Large intestine (tissue), 3 donors: ENCODE measurements at regions not wholly inside any gene's neighbourhood (a gene's known extent, or its start where the extent isn't known, plus 50 kb on each side); places are given as distances from the start of the nearest gene placed in this dataset.
"Not testable (repeated sequence)": the region's sequence is repeated elsewhere in the genome, so short reads cannot be mapped to it uniquely, and the experiment has no call there.

ENCODE experiments used
- DNase-seq, 2 donors: peaks; one replicate each; pipeline versions ENCODE4 v3.0.0 to v3.0.0-alpha.2; 2013
- H3K27ac ChIP-seq: one replicate; pipeline ENCODE4 v1.5.1; 2013; ENCODE audit warnings: low read length
- H3K27me3 ChIP-seq: 2 replicates; pipeline ENCODE4 v1.6.1; 2013; ENCODE audit warnings: low read length; ENCODE audit not compliant: control insufficient read depth, insufficient read depth
- H3K36me3 ChIP-seq: 2 replicates; pipeline ENCODE4 v1.6.1; 2013; ENCODE audit warnings: low read length; ENCODE audit not compliant: control insufficient read depth, insufficient read depth
- H3K4me1 ChIP-seq: one replicate; pipeline ENCODE4 v1.6.1; 2013; ENCODE audit warnings: low read length; ENCODE audit not compliant: control insufficient read depth, insufficient read depth
- H3K4me3 ChIP-seq: one replicate; pipeline ENCODE4 v1.5.1; 2013; ENCODE audit warnings: low read length
- H3K9me3 ChIP-seq: one replicate; pipeline ENCODE4 v1.6.1; 2013; ENCODE audit warnings: mild to moderate bottlenecking, low read depth, low read length, moderate library complexity; ENCODE audit not compliant: control insufficient read depth
- WGBS: methylation state at CpG from one replicate; pipeline ENCODE4 v1.1.5; 2013; ENCODE audit warnings: low lambda C conversion rate; ENCODE audit not compliant: insufficient coverage; 5-methylcytosine and 5-hydroxymethylcytosine counted together

GRCh38 chr9:31034311-31034710, 1350.1 kb upstream of the ACO1 start:
- 83% methylated on average over 3 of the region's 4 CpGs for WGBS
- H3K27me3 ChIP-seq, result no peaks in the 10 kb centered on the region
- H3K4me1 ChIP-seq, result no peaks in the 10 kb centered on the region
- no peaks in the 10 kb centered on the region for H3K9me3 ChIP-seq
- no peak overlapping the region for H3K4me3 ChIP-seq
- no peak for DNase-seq
- no peaks in the 10 kb centered on the region for H3K36me3 ChIP-seq
- no peak overlapping the region for H3K27ac ChIP-seq

- no peak for DNase-seq
- WGBS, result 20% methylated on average over 3 of the region's 4 CpGs
- H3K9me3 ChIP-seq, result no peaks in the 10 kb centered on the region
- H3K27me3 ChIP-seq, result no peaks in the 10 kb centered on the region
- H3K27ac ChIP-seq, result no peak overlapping the region
- H3K36me3 ChIP-seq, result no peaks in the 10 kb centered on the region
- no peak overlapping the region for H3K4me3 ChIP-seq
- H3K4me1 ChIP-seq, result no peaks in the 10 kb centered on the region
Measured at GRCh38 chr9:31040564-31040963, 1343.9 kb upstream of the ACO1 start.

GRCh38 chr9:31045810-31046209, 1338.6 kb upstream of the ACO1 start:
- DNase-seq, result no peak
- H3K36me3 ChIP-seq, result no peaks in the 10 kb centered on the region
- H3K9me3 ChIP-seq, result no peaks in the 10 kb centered on the region
- H3K4me1 ChIP-seq, result no peaks in the 10 kb centered on the region
- H3K27ac ChIP-seq, result no peak overlapping the region
- H3K4me3 ChIP-seq, result no peak overlapping the region
- no peaks in the 10 kb centered on the region for H3K27me3 ChIP-seq
- WGBS, result 40% methylated on average over 1 of the region's 1 CpG

GRCh38 chr9:31061592-31061991, 1322.9 kb upstream of the ACO1 start:
- not testable (repeated sequence) for H3K36me3 ChIP-seq, DNase-seq, H3K27me3 ChIP-seq, H3K4me1 ChIP-seq, H3K4me3 ChIP-seq, H3K9me3 ChIP-seq, H3K27ac ChIP-seq
- 53% methylated on average over 3 of the region's 15 CpGs for WGBS

GRCh38 chr9:31065691-31066090, 1318.8 kb upstream of the ACO1 start:
- Histone ChIP-seq H3K9me3 (peaks cover 3% of the 10 kb centered on the region), H3K27ac (no peak overlapping the region), H3K4me3 (no peak overlapping the region), H3K4me1 (no peaks in the 10 kb centered on the region), H3K27me3 (no peaks in the 10 kb centered on the region), H3K36me3 (no peaks in the 10 kb centered on the region)
- WGBS, result 100% methylated on average over 1 of the region's 3 CpGs
- DNase-seq, result no peak

- H3K4me3 ChIP-seq, result no peak overlapping the region
- H3K27ac ChIP-seq, result no peak overlapping the region
- H3K9me3 ChIP-seq, result peaks cover 2% of the 10 kb centered on the region
- no peaks in the 10 kb centered on the region for H3K36me3 ChIP-seq
- WGBS, result no CpG with 5 or more reads among the region's 2 CpGs
- H3K27me3 ChIP-seq, result no peaks in the 10 kb centered on the region
- no peaks in the 10 kb centered on the region for H3K4me1 ChIP-seq
- DNase-seq, result no peak
Measured at GRCh38 chr9:31067418-31067817, 1317.0 kb upstream of the ACO1 start.

GRCh38 chr9:31071606-31072286, 1312.7 kb upstream of the ACO1 start:
- Histone ChIP-seq H3K27ac (no peak overlapping the region), H3K9me3 (peaks cover 2% of the 10 kb centered on the region), H3K4me3 (no peak overlapping the region), H3K27me3 (no peaks in the 10 kb centered on the region), H3K36me3 (no peaks in the 10 kb centered on the region), H3K4me1 (no peaks in the 10 kb centered on the region)
- DNase-seq, result no peak
- no CpG with 5 or more reads among the region's 23 CpGs for WGBS

- no peaks in the 10 kb centered on the region for H3K36me3 ChIP-seq
- WGBS, result 91% methylated on average over 1 of the region's 2 CpGs
- no peaks in the 10 kb centered on the region for H3K4me1 ChIP-seq
- no peak for DNase-seq
- H3K27me3 ChIP-seq, result no peaks in the 10 kb centered on the region
- H3K4me3 ChIP-seq, result no peak overlapping the region
- no peaks in the 10 kb centered on the region for H3K9me3 ChIP-seq
- H3K27ac ChIP-seq, result no peak overlapping the region
Measured at GRCh38 chr9:31078175-31078574, 1306.3 kb upstream of the ACO1 start.

GRCh38 chr9:31084350-31084749, 1300.1 kb upstream of the ACO1 start:
- Histone ChIP-seq H3K4me3 (no peak overlapping the region), H3K27me3 (no peaks in the 10 kb centered on the region), H3K36me3 (no peaks in the 10 kb centered on the region), H3K4me1 (no peaks in the 10 kb centered on the region), H3K9me3 (no peaks in the 10 kb centered on the region), H3K27ac (no peak overlapping the region)
- no peak for DNase-seq
- WGBS, result 87% methylated on average over 3 of the region's 4 CpGs

- no peaks in the 10 kb centered on the region for H3K27me3 ChIP-seq
- H3K9me3 ChIP-seq, result no peaks in the 10 kb centered on the region
- no peak overlapping the region for H3K4me3 ChIP-seq
- H3K27ac ChIP-seq, result no peak overlapping the region
- no peaks in the 10 kb centered on the region for H3K36me3 ChIP-seq
- H3K4me1 ChIP-seq, result no peaks in the 10 kb centered on the region
- no peak for DNase-seq
Measured at GRCh38 chr9:31089549-31090221, 1294.8 kb upstream of the ACO1 start.

GRCh38 chr9:31100311-31100710, 1284.1 kb upstream of the ACO1 start:
- DNase-seq, result no peak
- Histone ChIP-seq H3K4me3 (no peak overlapping the region), H3K4me1 (no peaks in the 10 kb centered on the region), H3K27ac (no peak overlapping the region), H3K36me3 (no peaks in the 10 kb centered on the region), H3K27me3 (no peaks in the 10 kb centered on the region), H3K9me3 (no peaks in the 10 kb centered on the region)
- WGBS, result no CpG with 5 or more reads among the region's 1 CpG
